Activated effector memory CD4-positive, alpha-beta T cell treated with anti-CD3 and anti-CD28 coated beads, Interleukin-2, amount 50 U/mL, for 16 hours (primary cell): ENCODE measurements at regions not wholly inside any gene's neighbourhood (a gene's known extent, or its start where the extent isn't known, plus 50 kb on each side); places are given as distances from the start of the nearest gene placed in this dataset.

Experiments used
- DNase-seq: peaks from one replicate; pipeline ENCODE4 v3.0.0-alpha.2; 2020

DNA sequence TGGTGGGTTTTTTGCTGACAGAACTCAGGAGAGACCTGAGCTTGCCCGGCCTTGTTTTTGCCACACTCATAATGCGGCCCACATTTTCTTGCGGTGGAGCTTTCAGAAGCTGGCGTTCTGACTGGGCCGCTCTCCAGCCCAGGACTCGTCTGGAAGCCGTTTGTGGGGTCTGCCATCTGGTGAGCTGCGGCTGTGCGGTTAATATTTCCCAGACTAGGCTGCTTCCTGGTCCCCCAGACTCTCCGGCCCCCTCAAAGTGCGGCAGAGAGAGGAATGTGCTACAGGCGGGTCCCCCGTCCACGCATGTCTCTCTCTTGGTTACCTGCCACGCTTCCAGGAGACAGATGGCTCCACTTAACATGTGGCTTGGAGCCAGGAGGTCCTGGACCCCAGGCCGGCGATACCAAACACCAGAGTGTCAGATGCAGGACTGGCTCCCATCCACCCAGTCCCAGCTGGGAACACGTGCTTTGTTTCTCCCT is 128.9 kb upstream of the PMEPA1 start:
- no peak for DNase-seq

- DNase-seq = no peak
These were observed 127.6 kb upstream of the PMEPA1 start for GRCh38 chr20:57837208-57838035.

DNA sequence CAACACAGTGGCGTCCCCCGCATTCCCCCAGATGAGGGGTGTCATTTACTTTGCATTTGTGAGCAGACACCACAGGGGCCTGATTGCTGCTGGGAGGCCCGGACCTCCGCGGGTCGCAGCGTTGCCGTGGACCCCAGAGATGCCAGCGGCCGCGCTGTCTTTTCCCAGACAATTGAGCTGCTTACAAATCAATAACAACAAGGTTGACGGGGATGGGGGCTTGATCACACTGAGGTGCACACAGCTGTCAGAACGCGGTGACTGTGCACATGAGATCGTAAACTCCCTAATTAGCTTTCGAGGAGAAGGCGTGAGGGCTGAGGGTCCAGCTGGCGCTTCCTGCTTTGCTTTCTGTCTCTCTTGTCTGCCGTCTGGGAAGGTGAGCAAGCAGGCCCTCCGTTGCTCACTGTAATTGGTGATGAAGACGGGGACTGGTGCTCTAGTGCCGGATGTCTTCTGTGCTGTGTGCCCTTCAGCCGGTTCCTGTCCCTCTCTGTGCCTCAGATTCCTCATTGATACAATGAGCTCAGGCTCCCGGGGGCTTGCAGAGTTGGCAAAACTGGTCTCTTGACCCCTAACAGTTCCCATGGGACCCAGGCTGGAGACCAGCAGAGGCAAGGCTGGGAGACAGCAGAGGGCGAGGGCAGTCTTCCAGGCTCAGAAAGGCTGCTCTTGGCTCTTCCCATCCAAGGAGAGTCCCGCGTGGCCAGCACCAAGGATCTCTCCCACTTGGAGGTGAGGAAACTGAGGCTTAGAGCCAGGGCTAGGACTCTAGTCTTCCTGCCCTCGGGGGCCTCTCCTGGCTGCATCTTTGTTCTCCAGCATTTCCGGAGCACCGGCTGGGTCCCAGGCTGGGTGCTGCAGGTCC is 126.0 kb upstream of the PMEPA1 start:
- DNase-seq = no peak

DNA sequence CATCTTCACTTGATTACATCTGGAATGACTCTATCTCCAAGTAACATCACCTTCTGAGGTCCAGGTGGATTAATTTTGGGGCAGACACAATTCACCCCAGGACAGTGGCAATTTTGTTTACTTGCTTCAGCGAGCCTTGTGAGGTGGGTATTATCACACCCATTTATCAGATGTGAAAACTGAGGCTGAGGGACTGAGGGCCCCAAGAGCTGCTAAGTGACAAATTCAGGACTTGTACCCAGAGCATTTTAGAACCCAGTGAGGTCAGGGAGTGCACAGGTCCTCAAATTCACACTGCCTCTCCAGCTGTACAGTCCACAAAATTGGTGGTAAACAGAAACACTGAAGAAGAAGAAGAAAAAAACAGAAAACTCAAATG is 125.2 kb upstream of the PMEPA1 start:
- DNase-seq = no peak

DNA sequence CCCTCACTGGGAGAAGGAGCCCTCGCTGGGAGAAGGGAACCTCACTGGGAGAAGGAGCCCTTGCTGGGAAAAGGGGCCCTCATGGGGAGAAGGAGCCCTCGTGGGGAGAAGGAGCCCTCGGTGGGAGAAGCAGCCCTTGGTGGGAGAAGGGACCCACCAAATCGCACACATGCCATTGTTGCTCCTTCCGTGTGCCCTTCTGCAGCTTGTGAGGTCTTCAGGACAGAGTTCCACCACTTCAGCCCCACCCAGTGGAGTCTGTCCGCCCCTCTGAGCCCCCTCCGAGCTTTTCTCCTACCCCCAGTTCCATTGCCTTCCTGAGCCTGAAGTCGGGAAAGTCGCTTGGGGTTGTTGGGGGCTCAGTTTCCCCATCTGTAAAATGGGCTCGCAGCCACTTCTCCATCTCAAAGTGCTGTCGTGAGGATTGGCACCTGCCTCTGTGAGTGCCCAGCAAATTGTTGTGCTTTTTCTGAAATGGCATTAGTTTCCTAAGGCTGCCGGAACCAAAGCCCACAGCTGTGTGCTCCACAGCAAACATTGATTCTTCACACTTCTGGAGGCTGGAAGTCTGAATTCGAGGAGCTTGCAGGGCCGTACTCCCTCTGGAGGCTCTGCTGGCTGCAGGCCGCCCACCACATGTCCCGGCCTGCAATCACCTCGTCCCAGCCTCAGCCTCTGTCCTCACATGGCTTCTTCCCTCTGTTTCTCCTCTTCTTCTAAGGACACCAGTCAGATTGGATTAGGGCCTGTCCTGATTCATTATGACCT is 124.7 kb upstream of the PMEPA1 start:
- no peak for DNase-seq

GRCh38 chr20:57831993-57832585 is 122.3 kb upstream of the PMEPA1 start:
- no peak for DNase-seq

GRCh38 chr20:57831326-57831992 is 121.6 kb upstream of the PMEPA1 start:
- DNase-seq = no peak

DNA sequence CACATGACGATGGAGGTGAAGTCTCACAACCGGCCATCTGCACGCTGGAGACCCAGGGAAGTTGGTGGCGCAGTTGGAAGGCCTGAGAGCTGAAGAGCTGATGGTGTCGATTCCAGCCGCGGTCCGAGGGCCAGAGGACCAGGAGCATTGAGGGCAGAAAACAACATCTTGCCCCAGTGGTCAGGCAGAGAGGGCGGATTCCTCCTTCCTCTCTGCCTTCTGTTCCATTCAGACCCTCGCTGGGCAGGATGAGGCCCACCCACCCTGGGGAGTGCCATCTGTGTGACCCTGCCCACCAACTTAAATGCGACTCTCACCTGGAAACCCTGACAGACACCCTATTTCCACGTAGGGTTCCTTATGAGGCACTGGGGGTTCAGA is 120.7 kb upstream of the PMEPA1 start:
- no peak for DNase-seq

GRCh38 chr20:57829805-57830514 is 120.1 kb upstream of the PMEPA1 start:
- peak; percentile 12 for DNase-seq

GRCh38 chr20:57829336-57829735 is 119.5 kb upstream of the PMEPA1 start:
- no peak for DNase-seq

DNA sequence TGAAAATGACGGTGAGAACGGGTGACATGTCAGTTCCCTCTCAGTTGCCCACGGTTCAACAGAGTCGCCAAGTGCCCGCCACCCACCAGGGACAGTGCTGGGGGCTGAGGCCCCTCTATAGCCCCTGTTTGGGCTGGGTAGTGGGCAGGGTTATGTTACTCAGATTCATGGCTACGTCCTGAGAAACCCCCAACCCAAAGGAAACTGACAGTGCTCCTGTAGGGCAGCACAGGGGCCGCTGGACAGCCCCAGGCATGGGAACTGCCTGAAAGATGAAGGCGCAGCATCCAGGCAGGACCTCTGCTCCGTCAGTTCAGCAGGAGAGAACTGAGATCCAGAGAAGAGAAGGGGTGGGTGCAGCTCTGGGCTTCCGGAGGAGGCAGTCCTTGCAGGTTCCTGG is 118.9 kb upstream of the PMEPA1 start:
- DNase-seq = no peak

GRCh38 chr20:57826666-57827287 is 117.0 kb upstream of the PMEPA1 start:
- no peak for DNase-seq

DNA sequence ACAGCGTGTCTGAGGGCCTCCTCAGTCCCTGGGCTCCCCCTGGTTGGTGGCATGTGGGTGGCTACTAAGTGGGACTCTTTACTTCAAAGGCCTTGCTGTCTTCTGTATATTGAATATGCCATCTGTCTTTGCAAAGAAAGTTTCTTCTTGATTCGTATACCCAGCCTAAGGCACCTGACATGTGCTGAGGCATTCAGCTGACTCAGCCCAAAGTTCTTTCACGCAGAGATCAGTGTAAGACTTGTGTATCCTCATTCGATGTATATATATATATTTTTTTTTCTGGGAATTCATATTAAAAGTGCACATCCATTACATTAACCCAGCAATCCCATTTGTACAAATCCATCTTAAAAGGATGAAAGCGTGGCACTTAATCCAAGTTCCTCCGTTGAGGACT is 115.1 kb upstream of the PMEPA1 start:
- no peak for DNase-seq

- DNase-seq = no peak
These were observed 112.1 kb upstream of the PMEPA1 start for GRCh38 chr20:57821935-57822334.

DNA sequence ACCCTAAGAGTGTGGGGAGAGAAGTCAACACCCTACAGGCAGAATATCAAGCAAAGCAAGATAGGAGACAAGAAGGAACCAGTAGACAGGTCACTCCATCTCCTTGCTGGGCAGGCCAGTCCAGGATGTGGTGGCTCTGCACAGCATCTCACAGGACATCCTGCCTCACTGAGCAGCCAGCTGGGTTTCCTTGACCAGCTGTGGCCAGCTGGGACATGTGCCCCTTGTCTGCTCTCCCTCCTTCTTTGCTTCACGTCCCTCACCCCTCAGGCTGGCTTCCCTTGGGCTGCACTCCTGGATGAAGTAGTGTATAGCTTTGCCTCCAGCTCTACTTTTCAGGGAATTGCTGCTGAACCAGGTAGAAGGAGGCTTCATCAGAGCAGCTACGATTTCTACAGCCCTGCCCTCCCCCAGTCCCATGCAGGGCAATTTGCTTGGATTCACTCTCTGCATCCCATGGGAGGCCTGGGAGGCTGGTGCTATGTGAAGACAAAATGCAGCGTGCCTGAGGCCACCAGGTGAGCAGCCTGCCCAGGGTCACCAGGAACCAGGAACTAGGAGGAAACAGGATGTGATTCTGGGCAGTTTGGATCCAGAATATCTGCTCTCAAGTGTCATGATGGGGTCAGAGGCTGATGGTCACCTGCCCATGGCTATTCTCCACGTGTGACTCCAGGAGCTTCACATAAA is 110.0 kb upstream of the PMEPA1 start:
- DNase-seq = no peak

DNA sequence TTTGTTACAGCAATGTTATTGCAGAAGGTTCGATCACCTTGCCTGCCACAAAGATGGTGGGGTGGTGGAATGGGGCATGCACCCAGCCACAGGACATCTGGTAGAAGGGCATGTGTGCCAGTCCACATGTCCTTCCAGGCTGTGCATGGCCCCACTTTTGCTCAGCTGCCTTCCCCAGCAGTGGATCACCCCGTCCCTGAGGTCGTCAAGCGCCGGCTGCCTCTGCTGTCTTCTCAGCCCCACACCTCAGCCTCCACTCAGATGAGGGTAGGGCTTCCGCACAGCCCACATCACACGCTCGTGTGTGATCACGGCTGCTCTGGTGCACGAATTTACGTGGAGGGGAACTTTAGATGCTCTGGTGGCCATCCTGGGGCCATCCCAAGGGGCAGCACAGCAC is 109.5 kb upstream of the PMEPA1 start:
- no peak for DNase-seq

- DNase-seq = no peak
These were observed 108.8 kb upstream of the PMEPA1 start for GRCh38 chr20:57818418-57819181.

DNA sequence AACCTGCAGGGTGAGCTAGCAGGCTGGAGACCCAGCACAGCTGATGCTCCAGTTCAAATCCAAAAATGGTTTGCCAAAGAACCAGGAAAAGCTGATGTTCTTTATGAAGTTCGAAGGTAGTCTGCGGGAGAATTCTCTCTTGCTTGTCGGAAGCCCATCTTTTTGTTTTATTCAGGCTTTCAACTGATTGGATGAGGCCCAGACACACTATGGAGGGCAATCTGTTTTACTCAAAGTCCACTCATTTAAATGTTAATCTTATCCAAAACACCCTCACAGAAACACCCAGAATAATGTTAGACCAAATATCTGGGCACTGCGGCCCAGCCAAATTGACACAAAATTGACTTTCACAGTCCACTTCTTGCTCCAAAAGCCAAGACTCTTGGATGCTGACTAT is 105.6 kb upstream of the PMEPA1 start:
- DNase-seq = no peak

GRCh38 chr20:57814529-57814928 is 104.7 kb upstream of the PMEPA1 start:
- no peak for DNase-seq
